ENCODE measurements at regions not wholly inside any gene's neighbourhood (a gene's known extent, or its start where the extent isn't known, plus 50 kb on each side); places are given as distances from the start of the nearest gene placed in this dataset.

- Histone ChIP-seq H3K4me1 (ENCODE audit: insufficient read depth, low read length) (peaks cover 12% of the 10 kb centered on the region), H3K79me2 (ENCODE audit: insufficient read depth, low read length) (no peaks in the 10 kb centered on the region), H3K4me3 (ENCODE audit: insufficient read depth, low read depth, low read length) (no peak overlapping the region), H2AFZ (ENCODE audit: low read depth, low read length) (peak overlapping the region; percentile 53), H3K27ac (ENCODE audit: low read depth, low read length) (peak overlapping the region; percentile 66), H3K9ac (ENCODE audit: low read length) (peak overlapping the region; percentile 37), H3K9me3 (ENCODE audit: insufficient read depth, low read depth, low read length) (no peaks in the 10 kb centered on the region), H3K27me3 (ENCODE audit: insufficient read depth, low read length) (no peaks in the 10 kb centered on the region), H3K4me2 (ENCODE audit: low read length) (peak overlapping the region; percentile 66), H3K36me3 (ENCODE audit: insufficient read depth, low read length) (no peaks in the 10 kb centered on the region), H4K20me1 (ENCODE audit: insufficient read depth, low read length) (no peaks in the 10 kb centered on the region)
- TF ChIP-seq CTCF (IDR thresholded peaks at IDR 0.05; ENCODE audit: insufficient read depth, low read depth, low read length): no peak
- no peak for TF ChIP-seq EZH2 (IDR thresholded peaks at IDR 0.05; ENCODE audit: insufficient read depth, low read length)
- H3K36me3 Mint-ChIP-seq (ENCODE audit: low read depth, unreplicated experiment): no peaks in the 10 kb centered on the region
- no peak overlapping the region for H3K4me3 Mint-ChIP-seq (ENCODE audit: unreplicated experiment)
- peaks cover 3% of the 10 kb centered on the region for H3K4me1 Mint-ChIP-seq (ENCODE audit: low read depth, unreplicated experiment)
- H3K27ac Mint-ChIP-seq (ENCODE audit: unreplicated experiment): no peak overlapping the region
- peak; percentile 74 for DNase-seq (ENCODE audit: low read depth)
- FAIRE-seq: peak; percentile 39
- H3K9me3 Mint-ChIP-seq (ENCODE audit: unreplicated experiment): peaks cover 3% of the 10 kb centered on the region
- H3K27me3 Mint-ChIP-seq (ENCODE audit: low read depth, unreplicated experiment): peaks cover 3% of the 10 kb centered on the region
Measured at GRCh38 chr2:217489145-217489960, 513.4 kb downstream of the TNS1 start.

GRCh38 chr2:217484046-217484445, 518.7 kb downstream of the TNS1 start:
- Mint-ChIP-seq H3K9me3 (ENCODE audit: unreplicated experiment) (peaks cover 12% of the 10 kb centered on the region), H3K27me3 (ENCODE audit: low read depth, unreplicated experiment) (no peaks in the 10 kb centered on the region), H3K4me3 (ENCODE audit: unreplicated experiment) (no peak overlapping the region), H3K27ac (ENCODE audit: unreplicated experiment) (no peak overlapping the region), H3K36me3 (ENCODE audit: low read depth, unreplicated experiment) (no peaks in the 10 kb centered on the region), H3K4me1 (ENCODE audit: low read depth, unreplicated experiment) (peaks cover 4% of the 10 kb centered on the region)
- TF ChIP-seq EZH2 (IDR thresholded peaks at IDR 0.05; ENCODE audit: insufficient read depth, low read length) (no peak), CTCF (IDR thresholded peaks at IDR 0.05; ENCODE audit: insufficient read depth, low read depth, low read length) (no peak)
- H3K27ac ChIP-seq (ENCODE audit: low read depth, low read length): no peak overlapping the region
- H3K27me3 ChIP-seq (ENCODE audit: insufficient read depth, low read length): no peaks in the 10 kb centered on the region
- H3K79me2 ChIP-seq (ENCODE audit: insufficient read depth, low read length): no peaks in the 10 kb centered on the region
- H3K4me2 ChIP-seq (ENCODE audit: low read length): no peak overlapping the region
- no peaks in the 10 kb centered on the region for H3K9me3 ChIP-seq (ENCODE audit: insufficient read depth, low read depth, low read length)
- DNase-seq (ENCODE audit: low read depth) (no peak), FAIRE-seq (no peak)
- H2AFZ ChIP-seq (ENCODE audit: low read depth, low read length): no peak overlapping the region
- H3K9ac ChIP-seq (ENCODE audit: low read length): no peak overlapping the region
- H4K20me1 ChIP-seq (ENCODE audit: insufficient read depth, low read length): no peaks in the 10 kb centered on the region
- no peaks in the 10 kb centered on the region for H3K36me3 ChIP-seq (ENCODE audit: insufficient read depth, low read length)
- no peak overlapping the region for H3K4me3 ChIP-seq (ENCODE audit: insufficient read depth, low read depth, low read length)
- H3K4me1 ChIP-seq (ENCODE audit: insufficient read depth, low read length): peaks cover 3% of the 10 kb centered on the region
